Colonic mucosa (tissue), 4 donors: ENCODE measurements at regions not wholly inside any gene's neighbourhood (a gene's known extent, or its start where the extent isn't known, plus 50 kb on each side); places are given as distances from the start of the nearest gene placed in this dataset.
A peak's percentile ranks its signal among the peaks of the same experiment; 100 is the strongest.

ENCODE experiments used
- DNase-seq: peaks from one replicate; pipeline ENCODE4 v3.0.0-alpha.2; 2020
- H3K27ac ChIP-seq: fragments of 200-600 bp; one replicate; pipeline ENCODE4 v1.8.0; 2021
- H3K27me3 ChIP-seq: fragments of 200-600 bp; one replicate; pipeline ENCODE4 v1.8.0; 2021
- H3K36me3 ChIP-seq: fragments of 200-600 bp; one replicate; pipeline ENCODE4 v1.8.0; 2021
- H3K4me1 ChIP-seq: fragments of 200-600 bp; one replicate; pipeline ENCODE4 v1.8.0; 2021; ENCODE audit warnings: mild to moderate bottlenecking
- H3K4me3 ChIP-seq: fragments of 200-600 bp; one replicate; pipeline ENCODE4 v1.8.0; 2021
- H3K9ac ChIP-seq, 2 donors: one replicate each; pipeline ENCODE4 v1.7.0; 2013; ENCODE audit warnings: control low read depth in 2 of 2, low read depth in 2 of 2, low read length in 2 of 2
- H3K9me3 ChIP-seq: fragments of 200-600 bp; one replicate; pipeline ENCODE4 v1.8.0; 2021
- CTCF ChIP-seq: fragments of 200-600 bp; IDR thresholded peaks from one replicate; pipeline ENCODE4 v1.8.0; 2022; ENCODE audit warnings: antibody characterized with exemption, mild to moderate bottlenecking
- intact Hi-C: fragments of 100-400 bp; cut with DNase I; formaldehyde crosslinking; loops from one replicate; pipeline ENCODE4 v1.14.1; 2022
- donor health status: healthy.
- donor health status: DM: no; HTN: no; CAD: no.
- donor health status: DM: no; HTN: no; CAD: no.

- Histone ChIP-seq H3K9me3 (no peaks in the 10 kb centered on the region), H3K9ac (no peak overlapping the region)
- DNase-seq, result no peak
Observed at GRCh38 chr2:156800781-156801361, 364.7 kb downstream of the GPD2 start.

GRCh38 chr2:156803243-156803642, 367.1 kb downstream of the GPD2 start:
- intact Hi-C loops, result no loop called here
- H3K9ac ChIP-seq, result no peak overlapping the region
- no peaks in the 10 kb centered on the region for H3K36me3 ChIP-seq
- no peak for TF ChIP-seq CTCF
- peak overlapping the region; percentile 7 for H3K4me3 ChIP-seq
- no peaks in the 10 kb centered on the region for H3K4me1 ChIP-seq
- H3K27me3 ChIP-seq, result no peaks in the 10 kb centered on the region
- H3K9me3 ChIP-seq, result no peaks in the 10 kb centered on the region
- H3K27ac ChIP-seq, result no peak overlapping the region
- DNase-seq, result peak; percentile 33

More at GRCh38 chr2:156800781-156801361, 364.7 kb downstream of the GPD2 start:
- TF ChIP-seq CTCF, result no peak
- Histone ChIP-seq H3K36me3 (no peaks in the 10 kb centered on the region), H3K4me1 (no peaks in the 10 kb centered on the region), H3K4me3 (no peak overlapping the region), H3K27ac (no peak overlapping the region), H3K27me3 (no peaks in the 10 kb centered on the region)
- intact Hi-C loops, result no loop called here

GRCh38 chr2:156803967-156804366, 367.8 kb downstream of the GPD2 start:
- DNase-seq, result no peak
- H3K27ac ChIP-seq, result no peak overlapping the region
- H3K36me3 ChIP-seq, result no peaks in the 10 kb centered on the region
- TF ChIP-seq CTCF, result no peak
- no peak overlapping the region for H3K4me3 ChIP-seq
- H3K4me1 ChIP-seq, result no peaks in the 10 kb centered on the region
- no peaks in the 10 kb centered on the region for H3K27me3 ChIP-seq
- no peaks in the 10 kb centered on the region for H3K9me3 ChIP-seq
- H3K9ac ChIP-seq, result no peak overlapping the region
- intact Hi-C loops, result no loop called here

- DNase-seq, result no peak
- Histone ChIP-seq H3K9ac (no peak overlapping the region), H3K9me3 (no peaks in the 10 kb centered on the region), H3K27me3 (no peaks in the 10 kb centered on the region), H3K4me3 (no peak overlapping the region), H3K4me1 (no peaks in the 10 kb centered on the region), H3K36me3 (no peaks in the 10 kb centered on the region), H3K27ac (no peak overlapping the region)
- no peak for TF ChIP-seq CTCF
- intact Hi-C loops, result no loop called here
Observed at GRCh38 chr2:156810094-156810493, 373.9 kb downstream of the GPD2 start.

GRCh38 chr2:156812496-156812895, 376.3 kb downstream of the GPD2 start:
- Histone ChIP-seq H3K9me3 (no peaks in the 10 kb centered on the region), H3K27me3 (no peaks in the 10 kb centered on the region), H3K9ac (no peak overlapping the region), H3K27ac (no peak overlapping the region), H3K4me3 (no peak overlapping the region), H3K36me3 (no peaks in the 10 kb centered on the region), H3K4me1 (no peaks in the 10 kb centered on the region)
- DNase-seq, result no peak
- intact Hi-C loops, result no loop called here
- no peak for TF ChIP-seq CTCF
